CD8-positive, alpha-beta memory T cell (primary cell): ENCODE measurements at regions not wholly inside any gene's neighbourhood (a gene's known extent, or its start where the extent isn't known, plus 50 kb on each side); places are given as distances from the start of the nearest gene placed in this dataset.

Experiments used
- CTCF ChIA-PET: fragments of 350-600 bp; sonication (Branson Sonifier 250); formaldehyde crosslinking; loops from one replicate; lab custom pipeline; 2021; ENCODE audit warnings: antibody characterized with exemption; lab: Charles Lee
- POLR2A ChIA-PET: fragments of 350-600 bp; sonication (Branson Sonifier 250); formaldehyde crosslinking; loops from one replicate; lab custom pipeline; 2021; ENCODE audit warnings: antibody characterized with exemption; lab: Charles Lee
- DNase-seq, 5 donors: peaks; one replicate each; pipeline versions ENCODE4 v3.0.0 to v3.0.0-alpha.2; 2020 to 2022; ENCODE audit warnings: mixed read lengths in 1 of 5
- H3K27ac ChIP-seq: one replicate; pipeline ENCODE4 v1.7.0; 2013; ENCODE audit warnings: low read depth, mild to moderate bottlenecking, low read length, moderate library complexity
- H3K27me3 ChIP-seq: 2 replicates; pipeline ENCODE4 v1.7.0; 2013; ENCODE audit warnings: low read length, mild to moderate bottlenecking; ENCODE audit not compliant: insufficient read depth, poor library complexity, severe bottlenecking
- H3K36me3 ChIP-seq: 2 replicates; pipeline ENCODE4 v1.7.0; 2013; ENCODE audit warnings: mild to moderate bottlenecking, low read length, moderate library complexity; ENCODE audit not compliant: insufficient read depth
- H3K4me1 ChIP-seq: 2 replicates; pipeline ENCODE4 v1.7.0; 2013; ENCODE audit warnings: mild to moderate bottlenecking, low read length, moderate library complexity; ENCODE audit not compliant: insufficient read depth
- H3K4me3 ChIP-seq: 2 replicates; pipeline ENCODE4 v1.7.0; 2013; ENCODE audit warnings: mild to moderate bottlenecking, low read length
- H3K9me3 ChIP-seq: 2 replicates; pipeline ENCODE4 v1.7.0; 2013; ENCODE audit warnings: mild to moderate bottlenecking, low read length
- H3K27ac Mint-ChIP-seq, 8 donors: one replicate each; pipeline ENCODE4 v1.8.0; 2020 to 2021; ENCODE audit warnings: mixed read lengths in 8 of 8, mild to moderate bottlenecking in 6 of 8, inconsistent platforms in 3 of 8, moderate library complexity in 3 of 8
- H3K27me3 Mint-ChIP-seq, 2 donors: one replicate each; pipeline ENCODE4 v1.8.0; 2020 to 2021; ENCODE audit warnings: mixed read lengths in 2 of 2, mild to moderate bottlenecking in 1 of 2, moderate library complexity in 1 of 2
- H3K36me3 Mint-ChIP-seq, 3 donors: one replicate each; pipeline ENCODE4 v1.8.0; 2020 to 2021; ENCODE audit warnings: mixed read lengths in 3 of 3, inconsistent platforms in 1 of 3, mild to moderate bottlenecking in 1 of 3
- H3K4me1 Mint-ChIP-seq, 3 donors: one replicate each; pipeline ENCODE4 v1.8.0; 2020 to 2021; ENCODE audit warnings: mixed read lengths in 3 of 3, inconsistent platforms in 1 of 3, mild to moderate bottlenecking in 1 of 3
- H3K4me3 Mint-ChIP-seq, 7 donors: one replicate each; pipeline ENCODE4 v1.8.0; 2020 to 2021; ENCODE audit warnings: mixed read lengths in 7 of 7, mild to moderate bottlenecking in 6 of 7, moderate library complexity in 4 of 7, inconsistent platforms in 2 of 7
- H3K9me3 Mint-ChIP-seq, 5 donors: one replicate each; pipeline ENCODE4 v1.8.0; 2020 to 2022; ENCODE audit warnings: mixed read lengths in 5 of 5, mild to moderate bottlenecking in 3 of 5, moderate library complexity in 2 of 5, inconsistent platforms in 1 of 5

DNA sequence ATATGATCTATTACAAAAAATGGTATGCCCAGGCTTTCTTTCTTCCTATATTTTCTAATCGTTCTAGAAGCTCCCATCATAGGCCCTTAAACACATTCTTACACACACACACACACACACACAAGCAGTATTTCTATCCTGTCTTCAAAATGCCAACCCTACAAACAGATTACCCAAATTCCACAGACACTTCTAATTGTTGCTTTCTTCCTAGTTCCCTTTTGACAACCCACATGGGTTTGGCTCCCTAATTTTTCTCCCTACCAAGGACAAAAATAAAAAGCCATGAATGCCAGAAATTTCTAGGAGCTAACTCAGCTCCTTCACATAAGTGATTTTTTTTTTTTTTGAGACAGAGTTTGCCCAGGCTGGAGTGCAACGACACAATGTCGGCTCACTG is 60.3 kb upstream of the NTF3 start:
- Histone ChIP-seq H3K4me1 (no peaks in the 10 kb centered on the region), H3K9me3 (no peaks in the 10 kb centered on the region), H3K27me3 (no peaks in the 10 kb centered on the region), H3K27ac (no peak overlapping the region), H3K36me3 (no peaks in the 10 kb centered on the region), H3K4me3 (no peak overlapping the region)
- CTCF ChIA-PET = no interaction called here
- H3K4me3 Mint-ChIP-seq = no peak overlapping the region
- no peak for DNase-seq
- POLR2A ChIA-PET = no interaction called here
- H3K4me1 Mint-ChIP-seq = no peaks in the 10 kb centered on the region
- no peaks in the 10 kb centered on the region for H3K27me3 Mint-ChIP-seq
- peaks cover 0 to 3% (median 0%) of the 10 kb centered on the region in 5 donors for H3K9me3 Mint-ChIP-seq
- H3K27ac Mint-ChIP-seq = no peak overlapping the region
- peaks cover 0 to 2% (median 0%) of the 10 kb centered on the region in 3 donors for H3K36me3 Mint-ChIP-seq

DNA sequence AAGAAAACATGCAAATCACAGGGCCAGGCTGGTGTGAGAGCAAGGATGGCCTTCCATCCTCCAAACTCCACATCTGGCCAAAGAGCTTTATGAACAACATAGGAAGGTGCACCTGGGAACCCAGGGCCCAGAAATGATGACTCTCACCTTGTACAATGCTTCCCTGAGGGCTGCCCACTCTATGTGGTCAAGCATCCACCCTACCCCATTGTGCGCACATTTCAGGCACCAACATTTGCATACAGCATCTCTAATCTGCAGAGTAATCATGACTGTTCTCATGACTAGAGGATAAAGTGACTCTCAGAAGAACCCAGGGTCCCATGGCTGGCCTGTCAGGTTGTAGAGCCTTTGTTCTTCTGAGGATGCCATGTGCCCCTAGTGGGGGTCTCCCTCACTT is 57.2 kb upstream of the NTF3 start:
- no peaks in the 10 kb centered on the region for H3K36me3 ChIP-seq
- H3K27me3 ChIP-seq = no peaks in the 10 kb centered on the region
- Mint-ChIP-seq H3K36me3 (peaks cover 0 to 2% (median 0%) of the 10 kb centered on the region in 3 donors), H3K27me3 (peaks cover 0 to 2% of the 10 kb centered on the region in 2 donors), H3K27ac (no peak overlapping the region), H3K9me3 (peaks cover 0 to 2% (median 0%) of the 10 kb centered on the region in 5 donors), H3K4me1 (no peaks in the 10 kb centered on the region), H3K4me3 (no peak overlapping the region)
- DNase-seq = no peak
- no peak overlapping the region for H3K4me3 ChIP-seq
- ChIA-PET CTCF (no interaction called here), POLR2A (no interaction called here)
- no peaks in the 10 kb centered on the region for H3K9me3 ChIP-seq
- no peaks in the 10 kb centered on the region for H3K4me1 ChIP-seq
- H3K27ac ChIP-seq = no peak overlapping the region

DNA sequence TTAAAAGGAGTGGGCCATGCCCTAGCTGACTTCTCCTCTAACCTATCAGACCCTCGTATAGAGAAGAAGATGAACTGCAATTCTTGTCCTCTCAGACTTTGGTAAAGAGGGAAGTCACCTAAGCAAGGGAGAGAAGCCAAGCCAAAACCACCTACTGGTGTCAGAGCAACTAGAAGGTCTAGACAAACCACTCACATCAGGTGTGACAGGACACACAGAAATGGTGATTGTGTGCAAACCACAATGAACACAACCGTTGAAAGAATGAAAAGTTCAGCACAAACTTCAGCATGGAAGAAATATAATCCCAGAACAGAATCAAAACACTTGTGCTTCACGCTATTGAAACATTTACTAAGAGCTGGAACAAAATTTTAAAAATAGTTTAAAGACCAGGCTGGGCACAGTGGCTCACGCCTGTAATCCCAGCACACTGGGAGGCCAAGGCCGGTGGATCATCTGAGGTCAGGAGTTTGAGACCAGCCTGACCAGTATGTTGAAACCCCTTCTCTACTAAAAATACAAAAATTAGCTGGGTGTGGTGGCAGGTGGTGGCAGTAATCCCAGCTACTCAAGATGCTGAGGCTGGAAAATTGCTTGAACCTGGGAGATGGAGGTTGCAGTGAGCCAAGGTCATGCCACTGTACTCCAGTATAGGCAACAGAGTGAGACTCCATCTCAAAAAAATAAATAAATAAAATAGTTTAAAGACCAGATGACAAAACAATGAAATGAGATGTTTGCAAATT is 56.2 kb upstream of the NTF3 start:
- H3K9me3 Mint-ChIP-seq = peaks cover 0 to 2% (median 0%) of the 10 kb centered on the region in 5 donors
- no peaks in the 10 kb centered on the region for H3K4me1 ChIP-seq
- H3K36me3 Mint-ChIP-seq = peaks cover 0 to 2% (median 0%) of the 10 kb centered on the region in 3 donors
- no peaks in the 10 kb centered on the region for H3K4me1 Mint-ChIP-seq
- H3K27me3 ChIP-seq = no peaks in the 10 kb centered on the region
- H3K36me3 ChIP-seq = no peaks in the 10 kb centered on the region
- CTCF ChIA-PET = interaction anchor here (0.8 kb wide), 1 partner anchor 11 kb away, joined by 3 read pairs; no protein-coding TSS in a partner anchor
- H3K4me3 Mint-ChIP-seq = no peak overlapping the region
- H3K9me3 ChIP-seq = no peaks in the 10 kb centered on the region
- H3K27ac ChIP-seq = no peak overlapping the region
- peaks cover 0 to 2% of the 10 kb centered on the region in 2 donors for H3K27me3 Mint-ChIP-seq
- DNase-seq = no peak
- H3K27ac Mint-ChIP-seq = no peak overlapping the region
- no peak overlapping the region for H3K4me3 ChIP-seq
- POLR2A ChIA-PET = no interaction called here

DNA sequence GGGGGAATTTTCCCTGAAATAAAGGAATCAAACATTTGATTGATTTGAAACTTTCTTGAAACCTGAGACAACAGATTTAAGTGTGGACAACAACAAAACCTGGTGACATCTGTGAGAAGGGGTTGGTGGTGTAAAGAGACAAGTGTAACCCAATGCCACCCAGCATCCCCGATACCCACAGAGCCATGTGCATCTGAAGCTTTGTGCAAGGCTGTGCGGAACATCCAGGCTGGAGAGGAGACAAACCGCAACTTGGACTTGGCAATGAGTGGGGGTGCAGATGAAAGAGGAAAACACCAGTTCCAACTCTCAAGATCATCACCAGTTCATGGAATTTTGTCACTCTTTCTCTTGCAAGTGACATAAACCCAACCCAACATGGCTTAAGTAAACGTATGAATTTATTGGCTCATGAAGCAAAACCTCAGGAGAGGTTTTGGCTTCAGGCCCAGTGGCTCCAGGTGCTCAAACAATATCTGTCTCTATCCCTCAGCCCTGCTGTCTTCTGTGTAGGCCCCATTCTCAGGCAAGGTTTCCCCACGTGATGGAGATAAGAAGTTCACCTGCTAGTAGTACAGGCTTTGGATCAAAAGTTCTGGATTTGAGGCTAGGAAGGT is 55.2 kb upstream of the NTF3 start:
- ChIA-PET POLR2A (no interaction called here), CTCF (no interaction called here)
- Histone ChIP-seq H3K9me3 (no peaks in the 10 kb centered on the region), H3K27ac (no peak overlapping the region), H3K4me1 (no peaks in the 10 kb centered on the region), H3K4me3 (no peak overlapping the region), H3K36me3 (no peaks in the 10 kb centered on the region), H3K27me3 (no peaks in the 10 kb centered on the region)
- Mint-ChIP-seq H3K4me1 (no peaks in the 10 kb centered on the region), H3K9me3 (peaks cover 0 to 2% (median 0%) of the 10 kb centered on the region in 5 donors), H3K27ac (no peak overlapping the region), H3K27me3 (peaks cover 0 to 3% of the 10 kb centered on the region in 2 donors), H3K4me3 (no peak overlapping the region), H3K36me3 (peaks cover 0 to 2% (median 0%) of the 10 kb centered on the region in 3 donors)
- no peak for DNase-seq

DNA sequence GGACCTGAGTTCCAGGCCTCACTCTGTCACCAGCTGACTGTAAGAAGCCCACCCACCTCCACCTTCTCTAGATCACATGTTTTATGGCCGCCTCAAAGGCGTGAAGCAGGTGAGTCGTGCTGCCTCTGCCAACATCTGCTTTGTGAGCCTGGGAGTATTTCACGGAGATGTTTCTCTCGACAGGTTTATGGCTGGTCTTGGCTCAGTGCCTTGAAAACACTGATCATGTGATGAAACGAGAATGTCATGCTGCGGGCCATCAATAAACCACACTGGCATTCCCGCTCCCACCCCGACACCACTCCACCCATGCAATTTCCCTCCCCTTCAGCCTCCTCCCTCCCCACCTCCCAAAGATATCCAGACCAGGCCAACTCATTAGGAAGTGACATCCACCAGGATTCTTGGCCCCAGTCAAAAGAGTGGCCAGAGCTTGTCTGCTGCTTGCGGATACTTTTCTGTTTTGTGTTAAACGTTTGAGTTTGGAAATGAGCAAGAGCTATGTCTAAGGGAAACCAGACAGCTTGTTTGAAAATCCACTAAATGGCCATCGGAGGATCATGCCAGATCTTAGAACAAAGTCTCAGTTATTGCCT is 53.8 kb upstream of the NTF3 start:
- no peak overlapping the region for H3K4me3 Mint-ChIP-seq
- H3K27me3 ChIP-seq = no peaks in the 10 kb centered on the region
- H3K9me3 Mint-ChIP-seq = peaks cover 0 to 2% (median 0%) of the 10 kb centered on the region in 5 donors
- ChIA-PET POLR2A (no interaction called here), CTCF (no interaction called here)
- peaks cover 0 to 3% of the 10 kb centered on the region in 2 donors for H3K27me3 Mint-ChIP-seq
- H3K36me3 ChIP-seq = no peaks in the 10 kb centered on the region
- no peaks in the 10 kb centered on the region for H3K4me1 Mint-ChIP-seq
- H3K27ac ChIP-seq = no peak overlapping the region
- no peaks in the 10 kb centered on the region for H3K4me1 ChIP-seq
- H3K9me3 ChIP-seq = no peaks in the 10 kb centered on the region
- H3K4me3 ChIP-seq = no peak overlapping the region
- peaks cover 0 to 2% (median 0%) of the 10 kb centered on the region in 3 donors for H3K36me3 Mint-ChIP-seq
- no peak for DNase-seq
- H3K27ac Mint-ChIP-seq = no peak overlapping the region

DNA sequence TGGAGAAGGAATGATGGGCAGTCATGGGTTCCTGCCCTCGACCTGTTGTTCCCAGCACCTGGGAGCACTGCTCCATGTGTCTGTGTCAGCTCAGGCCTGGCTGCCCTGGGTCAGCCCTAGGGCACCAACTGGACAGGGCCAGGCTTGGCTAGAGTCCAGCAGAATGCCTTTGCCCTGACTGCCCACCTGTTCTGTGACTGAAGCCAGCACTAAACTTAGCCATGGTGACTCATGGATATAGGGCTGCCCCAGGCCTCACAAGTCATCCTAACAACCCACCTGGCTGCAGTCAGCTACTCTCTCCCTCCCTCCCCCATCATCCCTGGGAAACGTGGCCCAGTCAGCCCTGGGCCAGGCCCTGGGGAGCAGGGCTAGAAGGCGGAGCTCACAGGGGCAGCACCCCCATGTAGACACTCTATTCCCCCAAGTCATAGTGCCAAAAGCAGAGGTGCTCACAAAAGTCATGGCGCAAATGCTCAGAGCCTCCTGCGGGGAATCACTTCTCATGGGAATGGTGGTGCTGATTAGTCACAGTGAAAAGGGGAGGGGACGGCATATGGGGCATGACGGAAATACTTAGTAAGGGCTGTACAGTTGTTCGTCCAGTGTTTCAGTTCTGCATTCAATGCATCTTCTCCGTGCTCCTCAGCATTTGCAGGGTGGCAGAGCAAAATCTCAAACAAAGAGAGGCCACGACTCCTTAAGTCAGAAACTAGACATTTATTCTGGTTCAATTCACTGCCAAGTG is 52.0 kb upstream of the NTF3 start:
- CTCF ChIA-PET = no interaction called here
- Mint-ChIP-seq H3K9me3 (peaks cover 0 to 2% (median 0%) of the 10 kb centered on the region in 5 donors), H3K4me3 (no peak overlapping the region), H3K36me3 (peaks cover 0 to 2% (median 0%) of the 10 kb centered on the region in 3 donors), H3K4me1 (no peaks in the 10 kb centered on the region), H3K27me3 (peaks cover 0 to 3% of the 10 kb centered on the region in 2 donors), H3K27ac (no peak overlapping the region)
- no peaks in the 10 kb centered on the region for H3K4me1 ChIP-seq
- no peaks in the 10 kb centered on the region for H3K27me3 ChIP-seq
- H3K36me3 ChIP-seq = no peaks in the 10 kb centered on the region
- DNase-seq = no peak
- no peak overlapping the region for H3K27ac ChIP-seq
- no peak overlapping the region for H3K4me3 ChIP-seq
- H3K9me3 ChIP-seq = no peaks in the 10 kb centered on the region
- POLR2A ChIA-PET = no interaction called here
